ENCODE measurements at regions not wholly inside any gene's neighbourhood (a gene's known extent, or its start where the extent isn't known, plus 50 kb on each side); places are given as distances from the start of the nearest gene placed in this dataset.

DNA sequence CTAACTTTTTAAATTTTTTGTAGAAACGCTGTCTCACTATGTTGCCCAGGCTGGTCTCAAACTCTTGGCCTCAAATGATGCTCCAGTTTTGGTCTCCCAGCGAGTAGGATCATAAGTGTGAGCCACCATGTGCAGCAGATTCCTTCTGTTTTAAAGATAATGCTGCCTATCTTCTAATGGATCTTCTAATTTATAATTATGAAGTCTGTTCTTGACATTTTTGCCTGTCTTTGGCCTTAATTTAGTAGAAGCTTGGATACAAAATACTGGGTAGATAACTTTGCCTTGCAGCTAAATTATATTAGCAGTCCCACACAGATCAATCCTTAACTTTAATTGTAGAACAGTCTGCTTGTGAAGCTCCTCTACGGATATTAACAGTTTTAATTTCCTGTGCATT lies 566.6 kb upstream of the CDH8 start:
- H3K4me3 ChIP-seq (ENCODE audit: low read depth, low read length): no peak overlapping the region
- no peak for DNase-seq (ENCODE audit: low read depth)
- TF ChIP-seq, protein P1, sequence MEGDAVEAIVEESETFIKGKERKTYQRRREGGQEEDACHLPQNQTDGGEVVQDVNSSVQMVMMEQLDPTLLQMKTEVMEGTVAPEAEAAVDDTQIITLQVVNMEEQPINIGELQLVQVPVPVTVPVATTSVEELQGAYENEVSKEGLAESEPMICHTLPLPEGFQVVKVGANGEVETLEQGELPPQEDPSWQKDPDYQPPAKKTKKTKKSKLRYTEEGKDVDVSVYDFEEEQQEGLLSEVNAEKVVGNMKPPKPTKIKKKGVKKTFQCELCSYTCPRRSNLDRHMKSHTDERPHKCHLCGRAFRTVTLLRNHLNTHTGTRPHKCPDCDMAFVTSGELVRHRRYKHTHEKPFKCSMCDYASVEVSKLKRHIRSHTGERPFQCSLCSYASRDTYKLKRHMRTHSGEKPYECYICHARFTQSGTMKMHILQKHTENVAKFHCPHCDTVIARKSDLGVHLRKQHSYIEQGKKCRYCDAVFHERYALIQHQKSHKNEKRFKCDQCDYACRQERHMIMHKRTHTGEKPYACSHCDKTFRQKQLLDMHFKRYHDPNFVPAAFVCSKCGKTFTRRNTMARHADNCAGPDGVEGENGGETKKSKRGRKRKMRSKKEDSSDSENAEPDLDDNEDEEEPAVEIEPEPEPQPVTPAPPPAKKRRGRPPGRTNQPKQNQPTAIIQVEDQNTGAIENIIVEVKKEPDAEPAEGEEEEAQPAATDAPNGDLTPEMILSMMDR (IDR thresholded peaks at IDR 0.05; ENCODE audit: insufficient read depth, low read depth, low read length): no peak

DNA sequence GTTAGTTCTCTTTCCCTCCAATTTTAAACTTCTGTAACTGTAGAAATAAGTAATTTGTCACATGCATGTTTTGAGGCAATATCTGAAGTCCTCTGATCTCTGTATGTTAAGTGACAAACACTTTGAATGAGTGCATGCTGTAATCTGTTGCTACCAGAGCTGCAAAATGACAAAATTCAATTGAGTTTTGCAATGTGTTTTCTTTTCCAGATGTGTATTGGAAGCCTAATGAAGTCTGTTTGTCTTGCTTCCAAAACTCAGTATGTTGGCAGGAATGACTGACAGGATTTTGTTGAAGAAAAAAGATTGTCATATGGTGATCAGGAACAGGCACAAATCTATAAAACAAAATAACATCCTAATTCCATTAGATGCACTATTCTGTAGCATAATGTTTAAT lies 561.6 kb upstream of the CDH8 start:
- DNase-seq (ENCODE audit: low read depth): no peak
- no peak overlapping the region for H3K4me3 ChIP-seq (ENCODE audit: low read depth, low read length)
- TF ChIP-seq, protein P1 (IDR thresholded peaks at IDR 0.05; ENCODE audit: insufficient read depth, low read depth, low read length): no peak

DNA sequence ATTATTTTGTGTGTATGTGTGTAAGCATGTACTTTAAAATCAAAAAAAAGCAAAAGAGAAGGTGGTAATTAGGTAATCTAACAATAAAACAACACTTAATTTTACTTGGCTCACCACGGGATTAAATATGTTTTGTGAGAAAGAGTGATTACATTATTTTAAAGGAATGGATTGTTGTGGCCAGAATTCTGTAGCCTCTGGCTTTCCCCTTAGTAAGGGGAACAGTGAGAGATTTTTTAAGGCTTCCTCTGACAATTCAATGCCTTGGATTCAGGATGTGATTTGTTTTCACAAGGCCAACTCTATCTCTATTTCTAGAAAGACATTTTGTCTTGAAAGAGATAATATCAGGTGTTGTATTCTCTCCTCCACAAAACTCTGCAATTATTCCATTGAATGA lies 560.3 kb upstream of the CDH8 start:
- no peak overlapping the region for H3K4me3 ChIP-seq (ENCODE audit: low read depth, low read length)
- no peak for DNase-seq (ENCODE audit: low read depth)
- TF ChIP-seq, protein P1 (IDR thresholded peaks at IDR 0.05; ENCODE audit: insufficient read depth, low read depth, low read length): no peak

GRCh38 chr16:62596125-62596524 lies 559.9 kb upstream of the CDH8 start:
- DNase-seq (ENCODE audit: low read depth): no peak
- H3K4me3 ChIP-seq (ENCODE audit: low read depth, low read length): no peak overlapping the region
- TF ChIP-seq, protein P1 (IDR thresholded peaks at IDR 0.05; ENCODE audit: insufficient read depth, low read depth, low read length): no peak

GRCh38 chr16:62586128-62586862 lies 550.1 kb upstream of the CDH8 start:
- DNase-seq (ENCODE audit: low read depth): no peak
- TF ChIP-seq, protein P1 (IDR thresholded peaks at IDR 0.05; ENCODE audit: insufficient read depth, low read depth, low read length): no peak
- no peak overlapping the region for H3K4me3 ChIP-seq (ENCODE audit: low read depth, low read length)

DNA sequence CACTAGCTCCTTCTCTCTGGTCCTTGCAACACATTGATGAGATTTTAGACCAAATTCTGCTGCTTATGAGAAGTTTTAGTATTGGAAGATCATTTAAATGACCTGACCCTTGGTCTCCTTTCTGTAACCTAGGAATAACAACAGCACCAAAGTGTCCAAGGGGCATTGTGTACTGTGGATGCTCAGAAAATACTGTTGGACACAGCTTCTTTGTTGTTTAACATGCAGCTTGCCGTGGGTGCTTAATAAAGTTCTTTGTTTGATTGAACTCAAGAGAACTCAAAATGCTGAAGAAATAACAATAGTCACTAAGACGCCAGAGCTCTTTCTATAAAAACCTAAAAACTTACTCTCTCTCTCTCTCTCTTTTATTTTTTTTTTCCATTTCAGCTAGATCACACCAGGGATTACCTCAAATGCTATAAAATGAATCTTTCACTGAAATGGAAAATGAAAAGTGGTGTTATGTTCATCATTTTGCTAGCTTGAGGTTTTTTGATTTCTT lies 548.9 kb upstream of the CDH8 start:
- TF ChIP-seq, protein P1 (IDR thresholded peaks at IDR 0.05; ENCODE audit: insufficient read depth, low read depth, low read length): no peak
- DNase-seq (ENCODE audit: low read depth): no peak
- no peak overlapping the region for H3K4me3 ChIP-seq (ENCODE audit: low read depth, low read length)

GRCh38 chr16:62583414-62583813 lies 547.2 kb upstream of the CDH8 start:
- no peak for DNase-seq (ENCODE audit: low read depth)
- H3K4me3 ChIP-seq (ENCODE audit: low read depth, low read length): no peak overlapping the region
- TF ChIP-seq, protein P1 (IDR thresholded peaks at IDR 0.05; ENCODE audit: insufficient read depth, low read depth, low read length): no peak

Measured in fibroblast of villous mesenchyme (primary cell).